GM21529 (cell line): ENCODE measurements at regions not wholly inside any gene's neighbourhood (a gene's known extent, or its start where the extent isn't known, plus 50 kb on each side); places are given as distances from the start of the nearest gene placed in this dataset.
"Not testable (repeated sequence)": the region's sequence is repeated elsewhere in the genome, so short reads cannot be mapped to it uniquely, and the experiment has no call there.

Experiments
- ATAC-seq: cut with Tn5 transposase; IDR thresholded peaks from one replicate; pipeline ENCODE4 v1.9.1; 2021; ENCODE audit not compliant: unreplicated experiment

- no peak for ATAC-seq
These were observed 920.2 kb upstream of the VRK2 start for GRCh38 chr2:57126410-57126809.

GRCh38 chr2:57139179-57139578, 907.4 kb upstream of the VRK2 start:
- ATAC-seq: no peak

- ATAC-seq: no peak
These were observed 905.3 kb upstream of the VRK2 start for GRCh38 chr2:57141269-57141668.

- no peak for ATAC-seq
These were observed 899.7 kb upstream of the VRK2 start for GRCh38 chr2:57146951-57147350.

GRCh38 chr2:57156231-57156924, 890.2 kb upstream of the VRK2 start:
- no peak for ATAC-seq

- no peak for ATAC-seq
These were observed 885.6 kb upstream of the VRK2 start for GRCh38 chr2:57160976-57161375.

- ATAC-seq: no peak
These were observed 869.4 kb upstream of the VRK2 start for GRCh38 chr2:57177176-57177575.

- no peak for ATAC-seq
These were observed 866.5 kb upstream of the VRK2 start for GRCh38 chr2:57180042-57180567.

- ATAC-seq: no peak
These were observed 865.9 kb upstream of the VRK2 start for GRCh38 chr2:57180678-57181077.

- no peak for ATAC-seq
These were observed 865.1 kb upstream of the VRK2 start for GRCh38 chr2:57181315-57182038.

GRCh38 chr2:57182916-57183315, 863.7 kb upstream of the VRK2 start:
- no peak for ATAC-seq

GRCh38 chr2:57185568-57185967, 861.0 kb upstream of the VRK2 start:
- no peak for ATAC-seq

GRCh38 chr2:57190007-57190406, 856.6 kb upstream of the VRK2 start:
- ATAC-seq: no peak

- ATAC-seq: no peak
These were observed 846.9 kb upstream of the VRK2 start for GRCh38 chr2:57199663-57200062.

- ATAC-seq: no peak
These were observed 842.2 kb upstream of the VRK2 start for GRCh38 chr2:57204364-57204763.

- no peak for ATAC-seq
These were observed 841.4 kb upstream of the VRK2 start for GRCh38 chr2:57205241-57205640.

GRCh38 chr2:57207191-57207590, 839.4 kb upstream of the VRK2 start:
- no peak for ATAC-seq

- ATAC-seq: no peak
These were observed 836.8 kb upstream of the VRK2 start for GRCh38 chr2:57209799-57210198.

- no peak for ATAC-seq
These were observed 835.8 kb upstream of the VRK2 start for GRCh38 chr2:57210855-57211254.

- ATAC-seq: no peak
These were observed 829.6 kb upstream of the VRK2 start for GRCh38 chr2:57217013-57217412.

GRCh38 chr2:57218206-57218605, 828.4 kb upstream of the VRK2 start:
- ATAC-seq: no peak

GRCh38 chr2:57229706-57230105, 816.9 kb upstream of the VRK2 start:
- not testable (repeated sequence) for ATAC-seq
